ENCODE measurements at regions not wholly inside any gene's neighbourhood (a gene's known extent, or its start where the extent isn't known, plus 50 kb on each side); places are given as distances from the start of the nearest gene placed in this dataset.
"Not testable (repeated sequence)": the region's sequence is repeated elsewhere in the genome, so short reads cannot be mapped to it uniquely, and the experiment has no call there.

DNA sequence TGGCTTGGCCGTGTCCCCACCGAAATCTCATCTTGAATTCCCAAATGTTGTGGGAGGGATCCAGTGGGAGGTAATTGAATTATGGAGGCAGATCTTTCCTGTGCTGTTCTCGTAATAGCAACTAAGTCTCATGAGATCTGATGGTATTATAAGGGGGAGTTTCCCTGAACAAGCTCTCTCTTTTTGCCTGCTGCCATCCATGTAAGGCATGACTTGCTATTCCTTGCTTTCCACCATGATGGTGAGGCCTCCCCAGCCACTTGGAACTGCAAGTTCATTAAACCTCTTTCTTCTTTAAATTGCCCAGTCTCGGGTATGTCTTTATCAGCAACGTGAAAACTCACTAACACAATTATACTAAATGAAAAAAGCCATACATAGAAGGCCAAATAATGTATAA lies 101.3 kb upstream of the LYPLAL1 start:
- no peak for DNase-seq

DNA sequence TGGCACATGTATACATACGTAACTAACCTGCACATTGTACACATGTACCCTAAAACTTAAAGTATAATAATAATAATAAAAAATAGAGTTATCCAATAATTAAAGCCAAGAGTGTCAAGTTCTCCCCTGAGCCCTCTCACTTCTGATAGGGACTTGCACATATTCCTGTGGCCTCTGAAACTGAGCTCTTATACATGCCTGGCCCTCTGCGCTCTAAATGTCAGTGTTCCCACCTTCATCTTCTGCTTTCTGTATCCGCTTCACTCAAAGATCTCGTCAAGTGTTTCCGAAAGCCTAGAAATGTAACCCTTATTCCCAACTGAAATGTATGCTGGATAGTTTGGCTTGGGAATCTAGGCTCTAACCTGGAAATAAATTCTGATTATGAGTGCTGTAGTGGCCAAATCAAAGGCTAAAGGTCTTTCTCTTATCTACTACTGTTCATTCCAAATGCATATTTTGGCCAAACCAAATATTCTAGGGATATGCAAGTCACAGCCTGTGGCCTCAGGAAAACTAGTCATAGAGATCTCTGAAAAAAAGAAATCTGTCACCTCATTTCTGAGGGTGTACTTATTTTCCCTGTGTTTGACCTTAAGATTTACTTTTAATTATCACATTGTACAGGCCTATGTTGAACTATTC lies 99.5 kb upstream of the LYPLAL1 start:
- no peak for DNase-seq

DNA sequence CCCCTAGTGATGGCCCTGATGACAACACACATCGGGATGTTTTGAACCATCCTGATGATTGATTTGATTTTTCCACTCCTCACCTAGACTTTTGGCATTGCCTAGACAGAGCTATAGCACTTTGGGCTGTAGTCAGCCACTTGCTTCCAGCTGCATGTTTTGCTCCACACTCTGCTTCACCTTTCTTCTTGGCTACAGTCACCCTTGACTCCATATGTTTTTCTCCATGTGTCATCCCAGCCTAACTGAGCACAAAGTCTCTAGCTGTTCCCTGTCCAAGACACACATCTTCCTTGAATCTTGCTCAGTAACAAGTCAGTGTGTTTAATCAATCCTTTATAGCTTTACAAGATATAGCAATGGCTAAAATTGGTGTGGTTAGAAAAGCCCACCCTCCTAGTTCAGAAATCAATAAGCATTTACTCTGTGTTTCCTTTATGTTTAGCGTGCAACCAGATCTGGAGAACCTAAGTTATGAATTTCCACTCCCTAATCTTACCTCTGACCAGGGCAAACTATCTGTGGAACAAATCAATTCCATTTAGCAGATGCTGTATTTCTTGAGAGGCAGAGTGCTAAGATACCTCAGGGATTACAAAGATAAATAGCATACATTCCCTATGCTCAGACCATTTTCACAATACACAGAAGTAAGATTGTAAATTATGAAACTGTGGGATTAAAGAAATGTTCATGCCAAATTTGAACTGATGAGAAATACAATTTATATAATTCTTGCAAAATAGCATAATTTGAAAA lies 98.4 kb upstream of the LYPLAL1 start:
- no peak for DNase-seq

DNA sequence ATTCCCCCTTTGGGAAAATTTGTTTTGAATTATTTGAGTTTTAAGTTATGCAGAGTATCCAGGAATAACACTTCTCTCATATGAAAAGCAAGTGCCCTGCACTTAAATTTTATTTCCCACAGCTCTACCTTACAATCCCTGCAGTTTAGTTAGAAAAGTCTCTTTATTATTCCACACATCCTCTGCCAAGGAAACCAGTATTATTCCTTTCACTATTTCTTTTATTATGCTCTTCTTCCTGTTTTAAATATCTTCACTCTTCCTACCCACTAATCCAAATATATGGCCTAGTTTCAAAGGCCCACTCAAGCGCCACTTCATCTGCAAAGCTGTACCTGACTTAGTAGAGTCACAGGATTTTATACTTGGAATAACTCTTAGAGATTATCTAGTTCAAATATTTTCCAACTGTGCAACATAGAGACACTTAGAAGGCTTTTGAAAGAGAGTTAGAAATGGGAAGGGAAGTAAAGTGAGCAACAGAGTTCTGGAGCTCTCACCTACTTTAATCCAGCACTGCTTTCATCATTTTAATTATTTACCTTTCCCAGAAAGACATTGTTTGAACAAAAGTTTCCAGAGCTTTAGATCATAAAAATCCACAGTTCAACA lies 97.2 kb upstream of the LYPLAL1 start:
- DNase-seq, result no peak

DNA sequence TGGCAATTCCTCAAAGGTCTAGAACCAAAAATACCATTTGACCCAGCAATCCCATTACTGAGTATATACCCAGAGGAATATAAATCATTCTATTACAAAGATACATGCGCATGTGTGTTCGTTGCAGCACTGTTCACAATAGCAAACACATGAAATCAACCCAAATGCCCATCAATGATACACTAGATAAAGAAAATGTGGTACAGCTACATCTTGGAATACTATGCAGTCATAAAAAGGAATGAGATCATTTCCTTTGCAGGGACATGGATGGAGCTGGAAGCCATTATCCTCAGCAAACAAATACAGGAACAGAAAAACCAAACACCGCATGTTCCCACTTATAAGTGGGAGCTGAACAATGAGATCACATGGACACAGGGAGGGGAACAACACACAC lies 95.9 kb upstream of the LYPLAL1 start:
- DNase-seq, result not testable (repeated sequence)

DNA sequence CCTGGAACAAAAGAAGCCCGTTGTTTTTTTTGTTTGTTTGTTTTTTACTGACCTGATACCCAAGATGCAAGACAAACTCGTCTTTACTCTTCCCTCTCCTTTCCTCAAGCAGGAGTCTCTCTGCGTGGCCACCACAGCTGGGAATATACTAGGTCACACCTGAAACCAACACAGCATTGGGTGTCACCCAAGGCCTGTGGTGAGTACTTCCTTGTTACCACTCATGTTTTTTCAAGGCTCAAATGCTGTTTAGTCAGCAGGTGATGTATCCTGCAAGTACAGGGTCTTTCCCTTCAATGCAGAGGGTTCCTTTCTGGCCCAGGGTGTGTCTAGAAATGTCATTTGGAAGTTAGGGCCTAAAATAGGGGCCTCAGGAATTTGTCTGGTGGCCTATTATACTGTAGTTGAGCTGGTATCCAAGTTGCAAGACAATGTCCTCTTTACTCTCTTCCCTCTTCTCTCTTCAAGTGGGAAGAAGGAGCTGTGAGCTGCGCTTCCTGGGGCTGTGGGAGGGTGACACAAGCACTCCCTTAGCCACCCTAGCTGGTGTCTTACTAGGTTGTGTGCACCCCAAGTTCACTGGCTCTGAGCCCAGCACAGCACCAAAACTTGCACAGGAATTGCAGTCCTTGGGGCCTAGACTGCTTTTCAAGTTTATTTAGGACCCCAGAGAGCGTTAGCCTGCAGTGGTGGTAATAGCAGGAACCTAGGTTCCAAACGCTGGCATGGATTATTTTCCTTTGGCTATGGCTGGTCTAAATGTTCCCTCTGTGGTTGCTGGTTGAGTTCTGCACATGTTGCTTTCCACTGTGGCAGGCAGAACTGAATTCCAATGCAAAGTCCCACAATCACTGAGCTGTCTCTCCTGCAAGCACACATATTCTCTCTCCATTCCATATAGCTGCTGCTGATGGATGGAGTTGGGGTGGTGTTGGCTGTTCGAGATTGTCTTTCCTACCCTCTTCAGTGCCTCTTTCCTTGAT lies 91.4 kb upstream of the LYPLAL1 start:
- no peak for DNase-seq

DNA sequence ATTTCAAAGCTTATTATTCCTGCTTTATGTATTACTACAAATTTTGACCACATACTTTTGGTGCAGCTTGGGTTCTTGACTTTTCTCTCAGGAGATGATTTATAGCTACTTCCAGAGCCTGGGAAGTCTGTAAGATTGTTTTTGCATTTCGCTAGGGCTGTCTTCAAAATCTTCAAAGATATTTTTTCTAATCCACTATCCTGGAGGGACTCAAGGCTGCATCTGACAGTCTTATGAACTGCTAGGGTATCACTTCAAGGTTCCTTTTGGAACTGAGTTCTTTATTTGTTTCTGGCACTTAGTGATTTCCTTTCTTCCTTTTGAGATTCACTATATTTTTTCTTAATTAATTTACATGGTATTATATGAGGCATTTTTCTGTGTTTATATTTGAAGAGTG lies 90.0 kb upstream of the LYPLAL1 start:
- DNase-seq, result no peak

DNA sequence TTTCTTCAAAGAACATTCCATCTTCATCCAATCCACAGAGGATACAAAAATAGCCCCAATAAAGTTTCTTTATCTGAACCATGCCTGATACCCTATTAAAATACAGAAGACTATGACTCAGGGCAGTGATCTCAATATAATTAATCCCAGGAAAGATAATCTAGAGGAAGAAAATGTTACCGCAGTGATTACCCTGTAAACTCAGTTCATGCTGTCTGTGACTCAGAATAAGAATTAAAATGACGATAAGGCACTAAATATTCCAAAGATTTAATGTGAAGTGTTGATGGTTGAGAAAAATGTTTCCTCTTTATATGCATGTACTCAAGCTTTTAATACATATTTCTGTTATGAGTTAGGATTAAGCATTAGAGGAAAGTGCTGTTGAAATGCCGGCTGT lies 88.6 kb upstream of the LYPLAL1 start:
- DNase-seq, result no peak

DNA sequence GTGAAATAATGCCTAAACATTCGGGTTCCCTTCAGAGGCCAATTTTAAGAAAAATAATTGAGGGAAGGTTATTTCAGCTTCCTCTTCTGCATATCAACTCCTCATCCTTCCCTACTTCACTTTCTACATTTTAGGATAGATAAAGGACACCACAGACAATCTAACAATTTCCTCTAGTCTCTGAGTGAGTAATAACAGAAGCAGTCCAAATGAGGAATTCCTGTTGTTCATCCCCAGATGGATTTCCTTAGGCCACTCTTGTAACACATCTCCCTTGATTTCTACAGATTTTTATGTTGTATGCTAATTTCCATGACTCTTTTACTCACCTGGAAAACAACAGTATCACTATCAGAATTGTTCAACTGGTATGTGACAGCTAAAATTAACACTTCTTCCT lies 87.7 kb upstream of the LYPLAL1 start:
- no peak for DNase-seq

DNA sequence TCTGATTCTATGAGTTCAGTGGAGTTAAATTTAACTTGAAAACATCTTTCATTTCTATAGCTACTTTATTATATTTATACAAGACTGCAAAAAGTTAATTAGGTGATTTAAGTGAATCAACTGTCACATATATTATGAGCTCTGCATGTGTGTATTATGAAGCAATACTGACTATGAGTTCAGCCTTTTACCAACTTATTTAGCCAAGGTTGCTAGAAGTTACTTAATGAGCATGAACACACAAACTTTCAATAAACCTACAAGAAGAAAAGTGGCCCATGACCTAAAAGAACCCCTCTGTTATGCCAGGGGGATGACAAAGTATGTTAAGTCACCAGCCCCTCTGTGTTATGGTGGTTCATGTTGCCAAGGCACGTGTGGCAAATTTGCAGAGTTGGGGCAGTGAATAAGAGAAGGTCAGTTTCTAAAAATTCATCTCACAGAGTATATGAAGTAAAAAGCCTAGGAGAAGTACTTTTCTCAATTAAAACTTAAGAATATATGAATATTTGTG lies 86.7 kb upstream of the LYPLAL1 start:
- DNase-seq, result no peak

DNA sequence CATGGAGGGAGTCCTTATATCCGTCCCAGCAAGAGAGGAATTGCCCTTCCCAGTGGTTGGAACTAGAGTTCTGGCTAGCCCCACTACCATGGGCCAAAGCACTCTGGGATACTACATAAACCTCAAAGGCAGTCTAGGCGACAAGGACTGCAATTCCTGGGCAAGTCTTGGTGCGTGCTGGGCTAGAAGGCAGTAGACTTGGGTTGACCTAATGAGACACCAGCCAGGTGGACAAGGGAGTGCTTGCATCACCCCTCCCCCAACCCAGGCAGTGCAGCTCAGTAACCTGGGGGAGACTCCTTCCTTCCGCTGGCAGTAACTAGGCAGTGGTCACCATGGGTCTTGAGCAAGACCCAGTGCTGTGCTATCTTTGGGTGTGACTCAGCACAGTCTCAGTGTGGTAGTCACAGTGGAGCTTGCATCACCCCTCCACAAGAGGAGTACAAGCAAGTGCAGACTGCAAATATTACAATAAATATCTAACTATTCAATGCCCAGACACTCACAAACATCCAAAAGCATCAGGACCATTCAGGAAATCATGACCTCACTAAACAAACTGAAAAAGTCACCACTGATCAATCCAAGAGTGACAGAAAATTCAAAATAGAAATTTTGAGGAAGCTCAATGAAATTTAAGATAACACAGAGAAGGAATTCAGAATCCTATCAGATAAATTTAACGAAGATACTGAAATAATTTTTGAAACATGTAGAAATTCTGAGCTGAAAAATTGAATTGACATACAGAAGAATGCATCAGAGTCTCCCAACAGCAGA lies 84.7 kb upstream of the LYPLAL1 start:
- DNase-seq, result no peak

DNA sequence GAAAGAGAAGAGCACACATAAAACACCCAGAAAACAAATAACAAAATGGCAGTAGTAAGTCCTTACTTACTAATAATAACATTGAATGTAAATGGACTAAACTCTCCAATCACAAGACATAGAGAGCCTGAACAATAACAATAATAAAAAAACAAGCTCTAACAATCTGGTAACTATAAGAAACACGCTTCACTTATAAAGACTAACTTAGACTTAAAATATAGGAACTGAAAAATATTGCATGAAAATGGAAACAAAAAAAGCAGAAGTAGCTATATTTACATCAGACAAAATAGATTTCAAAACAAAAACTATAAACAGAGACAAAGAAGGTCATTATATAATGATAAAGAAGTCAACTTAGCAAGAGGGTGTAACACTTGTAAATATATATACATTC lies 83.1 kb upstream of the LYPLAL1 start:
- DNase-seq, result no peak

DNA sequence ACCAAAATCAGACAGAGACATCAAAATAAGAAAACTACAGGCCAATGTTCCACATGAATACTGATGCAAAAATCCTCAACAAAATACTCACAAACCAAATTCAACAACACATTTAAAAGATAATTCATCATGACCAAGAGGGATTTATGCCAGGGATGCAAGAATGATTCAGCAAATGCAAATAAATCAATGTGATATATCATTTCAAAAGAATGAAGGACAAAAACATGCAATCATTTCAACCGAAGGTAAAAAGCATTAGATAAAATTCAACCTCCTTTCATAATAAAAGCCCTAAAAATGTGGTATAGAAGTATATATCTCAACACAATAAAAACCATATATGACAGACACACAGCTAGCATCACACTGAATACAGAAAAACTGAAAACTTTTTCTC lies 81.5 kb upstream of the LYPLAL1 start:
- DNase-seq, result no peak

DNA sequence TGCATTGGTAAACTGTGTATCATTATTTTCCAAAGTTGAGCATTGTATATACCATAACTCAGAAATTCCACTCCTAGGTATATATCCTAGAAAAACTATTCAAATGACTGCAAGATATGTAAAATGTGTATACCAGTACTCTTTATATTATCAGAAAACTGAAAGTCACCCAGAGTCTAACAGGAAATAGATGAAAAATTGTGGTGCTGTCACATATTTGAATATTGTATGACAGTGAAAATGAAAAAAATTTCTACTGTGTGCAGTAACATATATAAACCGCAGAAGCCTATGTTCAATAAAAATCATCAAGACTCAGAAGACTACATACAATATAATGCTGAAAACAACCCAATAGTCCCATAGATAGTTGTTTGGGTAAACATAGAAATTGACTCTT lies 74.4 kb upstream of the LYPLAL1 start:
- no peak for DNase-seq

DNA sequence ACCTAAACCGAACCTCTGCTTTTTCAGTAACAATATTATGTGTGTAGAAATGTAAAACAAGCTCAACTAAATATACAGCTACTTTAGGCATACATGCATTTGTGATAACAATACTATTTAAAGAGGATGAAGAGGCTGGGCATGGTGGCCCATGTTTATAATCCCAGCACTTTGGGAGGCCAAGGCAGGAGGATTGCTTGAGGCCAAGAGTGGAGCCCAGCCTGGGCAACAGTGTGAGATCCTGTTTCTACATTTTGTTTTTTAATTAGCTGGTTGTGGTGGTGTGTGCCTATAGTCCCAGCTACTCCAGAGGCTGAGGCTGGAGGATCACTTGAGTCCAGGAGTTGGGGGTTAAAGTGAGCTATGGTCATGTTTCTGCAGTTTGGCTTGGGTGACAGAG lies 73.6 kb upstream of the LYPLAL1 start:
- DNase-seq, result no peak

DNA sequence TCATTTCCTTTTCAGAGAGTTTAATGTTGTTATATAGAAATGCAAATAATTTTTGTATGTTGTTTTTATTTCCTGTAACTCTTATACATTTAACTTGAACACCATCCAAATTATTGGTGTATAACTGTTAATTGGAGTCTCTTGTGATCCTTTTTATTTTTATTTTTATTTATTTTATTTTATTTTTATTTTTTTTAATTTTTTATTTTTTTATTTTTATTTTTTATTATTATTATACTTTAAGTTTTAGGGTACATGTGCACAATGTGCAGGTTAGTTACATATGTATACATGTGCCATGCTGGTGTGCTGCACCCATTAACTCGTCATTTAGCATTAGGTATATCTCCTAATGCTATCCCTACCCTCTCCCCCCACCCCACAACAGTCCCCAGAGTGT lies 71.2 kb upstream of the LYPLAL1 start:
- not testable (repeated sequence) for DNase-seq

DNA sequence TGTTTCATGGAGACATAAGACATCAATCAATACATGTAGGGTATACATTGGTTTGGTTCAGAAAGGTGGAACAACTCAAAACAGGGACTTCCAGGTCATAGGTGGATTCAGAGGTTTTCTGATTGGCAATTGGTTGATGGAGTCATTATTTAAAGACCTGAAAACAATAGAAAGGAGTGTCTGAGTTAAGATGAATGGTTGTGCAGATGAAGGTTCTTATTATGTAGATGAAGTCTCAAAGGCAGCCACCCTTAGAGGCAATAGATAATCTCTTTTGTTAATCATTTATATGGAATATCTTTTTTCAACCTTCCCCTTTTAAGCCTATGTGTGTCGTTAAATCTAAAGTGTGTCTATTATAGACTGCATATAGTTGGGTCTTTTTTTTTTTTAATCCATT lies 67.8 kb upstream of the LYPLAL1 start:
- no peak for DNase-seq

DNA sequence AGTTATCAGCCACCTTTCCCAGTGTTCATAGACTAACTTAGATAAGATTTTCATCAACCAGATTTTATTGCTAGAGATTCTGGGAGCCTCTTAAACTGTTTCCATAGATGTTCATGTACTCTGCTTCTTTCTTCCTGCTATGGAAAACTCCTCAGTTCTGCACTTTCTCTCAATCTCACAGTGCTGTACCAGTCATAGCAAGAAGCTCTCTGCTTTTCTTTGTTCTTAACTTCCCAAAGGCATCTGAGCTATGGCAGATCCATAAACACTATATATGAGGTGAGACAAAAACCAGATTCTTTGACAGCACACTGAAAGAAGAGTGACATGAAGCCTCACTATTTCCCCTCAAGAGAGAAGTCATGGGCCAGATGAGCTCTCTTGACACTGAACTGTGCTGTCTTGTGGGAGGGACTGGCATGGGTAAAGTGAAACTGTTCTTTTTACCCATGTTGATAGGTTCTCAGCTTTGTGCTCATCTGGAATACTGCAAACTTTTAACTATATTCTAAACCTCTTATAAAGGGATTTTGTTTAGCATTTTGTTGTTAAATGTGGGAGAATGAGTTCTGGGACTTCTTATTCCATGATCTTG lies 64.2 kb upstream of the LYPLAL1 start:
- DNase-seq, result no peak

DNA sequence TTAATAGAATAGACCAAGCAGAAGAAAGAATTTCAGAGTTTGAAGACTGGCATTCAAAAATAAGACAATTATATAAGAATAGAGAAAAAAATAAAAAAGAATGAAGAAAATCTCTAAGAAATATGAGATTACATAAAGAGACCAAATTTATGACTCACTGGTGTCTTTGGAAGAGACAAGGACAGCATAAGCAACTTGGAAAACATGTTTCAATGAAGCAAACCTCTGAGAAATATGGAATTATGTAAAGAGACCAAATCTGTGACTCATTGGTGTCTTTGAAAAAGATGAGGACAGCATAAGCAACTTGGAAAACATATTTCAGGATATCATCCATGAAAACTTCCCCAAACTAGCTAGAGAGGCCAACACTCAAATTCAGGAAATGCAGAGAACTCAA lies 60.4 kb upstream of the LYPLAL1 start:
- DNase-seq, result no peak

DNA sequence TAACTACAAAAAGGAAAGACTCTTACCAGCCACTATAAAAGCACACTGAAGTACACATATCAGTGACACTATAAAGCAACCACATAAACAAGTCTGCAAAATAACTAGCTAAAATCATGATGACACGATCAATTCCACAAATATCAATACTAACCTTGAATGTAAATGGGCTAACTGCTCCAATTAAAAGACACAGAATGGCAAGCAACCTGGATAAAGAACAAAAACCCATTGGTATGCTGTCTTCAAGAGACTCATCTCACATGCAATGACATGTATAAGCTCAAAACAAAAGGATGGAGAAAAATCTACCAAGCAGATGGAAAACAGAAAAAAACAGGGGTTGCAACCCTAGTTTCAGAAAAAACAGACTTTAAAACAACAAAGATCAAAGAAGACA lies 59.7 kb upstream of the LYPLAL1 start:
- DNase-seq, result no peak

DNA sequence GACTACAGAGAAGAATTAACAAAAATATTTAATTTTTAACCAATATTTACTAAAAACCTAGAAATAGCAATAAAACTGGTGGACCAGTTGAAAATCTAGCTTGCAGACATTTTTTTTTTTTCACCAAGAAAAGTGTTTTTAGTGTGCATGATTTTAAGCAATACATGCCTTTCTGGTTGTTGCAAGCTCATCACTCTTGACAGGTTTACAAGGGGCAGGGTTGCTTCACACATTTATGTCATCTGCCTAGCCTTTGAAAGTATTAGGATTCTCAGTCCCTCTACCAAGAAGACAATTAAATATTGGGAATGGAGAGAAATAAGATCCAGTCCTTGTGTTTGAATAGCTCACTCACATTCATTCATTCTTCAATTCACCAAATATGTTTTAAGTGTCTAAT lies 53.8 kb upstream of the LYPLAL1 start:
- DNase-seq, result no peak

Data from activated CD4-positive, alpha-beta T cell treated with anti-CD3 and anti-CD28 coated beads, Interleukin-2, amount 50 U/mL, for 48 hours (primary cell).